ENCODE measurements at regions not wholly inside any gene's neighbourhood (a gene's known extent, or its start where the extent isn't known, plus 50 kb on each side); places are given as distances from the start of the nearest gene placed in this dataset.

- no peak for TF ChIP-seq CTCF (IDR thresholded peaks at IDR 0.05; ENCODE audit: low read length, missing control alignments)
- H3K4me3 ChIP-seq (replicated peaks; ENCODE audit: low read depth, low read length): no peak overlapping the region
- no peak for DNase-seq (ENCODE audit: low read depth)
Observed at GRCh38 chr1:189150624-189151023, 1327.0 kb downstream of the BRINP3 start.

- no peak for DNase-seq (ENCODE audit: low read depth)
- no peak for TF ChIP-seq CTCF (IDR thresholded peaks at IDR 0.05; ENCODE audit: low read length, missing control alignments)
- no peak overlapping the region for H3K4me3 ChIP-seq (replicated peaks; ENCODE audit: low read depth, low read length)
Observed at GRCh38 chr1:189151361-189151760, 1326.3 kb downstream of the BRINP3 start.

GRCh38 chr1:189152685-189153084, 1325.0 kb downstream of the BRINP3 start:
- no peak overlapping the region for H3K4me3 ChIP-seq (replicated peaks; ENCODE audit: low read depth, low read length)
- no peak for DNase-seq (ENCODE audit: low read depth)
- no peak for TF ChIP-seq CTCF (IDR thresholded peaks at IDR 0.05; ENCODE audit: low read length, missing control alignments)

GRCh38 chr1:189158155-189158554, 1319.5 kb downstream of the BRINP3 start:
- TF ChIP-seq CTCF (IDR thresholded peaks at IDR 0.05; ENCODE audit: low read length, missing control alignments): no peak
- no peak overlapping the region for H3K4me3 ChIP-seq (replicated peaks; ENCODE audit: low read depth, low read length)
- no peak for DNase-seq (ENCODE audit: low read depth)

GRCh38 chr1:189175889-189176288, 1301.8 kb downstream of the BRINP3 start:
- no peak for DNase-seq (ENCODE audit: low read depth)
- no peak overlapping the region for H3K4me3 ChIP-seq (replicated peaks; ENCODE audit: low read depth, low read length)
- no peak for TF ChIP-seq CTCF (IDR thresholded peaks at IDR 0.05; ENCODE audit: low read length, missing control alignments)

GRCh38 chr1:189180057-189180456, 1297.6 kb downstream of the BRINP3 start:
- H3K4me3 ChIP-seq (replicated peaks; ENCODE audit: low read depth, low read length): no peak overlapping the region
- DNase-seq (ENCODE audit: low read depth): peak; percentile 1
- TF ChIP-seq CTCF (IDR thresholded peaks at IDR 0.05; ENCODE audit: low read length, missing control alignments): no peak

- H3K4me3 ChIP-seq (replicated peaks; ENCODE audit: low read depth, low read length): no peak overlapping the region
- peak; percentile 45 for DNase-seq (ENCODE audit: low read depth)
- TF ChIP-seq CTCF (IDR thresholded peaks at IDR 0.05; ENCODE audit: low read length, missing control alignments): no peak
Observed at GRCh38 chr1:189185097-189185496, 1292.6 kb downstream of the BRINP3 start.
